Peyer's patch (tissue), 4 donors: ENCODE measurements at regions not wholly inside any gene's neighbourhood (a gene's known extent, or its start where the extent isn't known, plus 50 kb on each side); places are given as distances from the start of the nearest gene placed in this dataset.

ENCODE experiments used
- DNase-seq, 3 donors: peaks; one replicate each; pipeline ENCODE4 v3.0.0-alpha.2; 2017 to 2019
- H3K27ac ChIP-seq, 4 donors: fragments of 200-600 bp; sonication (generic); one replicate each; pipeline ENCODE4 v1.5.1; 2016 to 2019
- H3K27me3 ChIP-seq, 2 donors: fragments of 200-600 bp; sonication (generic); one replicate each; pipeline ENCODE4 v1.5.1; 2019
- H3K36me3 ChIP-seq, 3 donors: fragments of 200-600 bp; sonication (generic); one replicate each; pipeline ENCODE4 v1.5.1; 2016 to 2019
- H3K4me1 ChIP-seq, 4 donors: fragments of 200-600 bp; sonication (generic); one replicate each; pipeline ENCODE4 v1.5.1; 2016 to 2019
- H3K4me3 ChIP-seq, 4 donors: fragments of 200-600 bp; sonication (generic); 1 replicate in 3 of 4; 2 replicates in 1 of 4; pipeline ENCODE4 v1.5.1; 2016 to 2019; ENCODE audit warnings: mild to moderate bottlenecking in 1 of 4
- H3K9me3 ChIP-seq, 4 donors: fragments of 200-600 bp; sonication (generic); one replicate each; pipeline ENCODE4 v1.5.1; 2016 to 2019; ENCODE audit warnings: mild to moderate bottlenecking in 1 of 4
- POLR2A ChIP-seq, 2 donors: fragments of 450-650 bp; IDR thresholded peaks; one replicate each; pipeline ENCODE4 v1.5.1; 2017; ENCODE audit warnings: antibody characterized with exemption in 2 of 2, mild to moderate bottlenecking in 2 of 2, moderate library complexity in 2 of 2
- TF ChIP-seq, protein P1 (sequence below), 6 experiments: fragments of 450-650 bp in 4 of 6; fragments of 200-600 bp in 2 of 6; sonication (generic) in 1 of 6; IDR thresholded peaks; one replicate each; pipeline ENCODE4 v1.5.1; 2017 to 2019; ENCODE audit warnings: antibody characterized with exemption in 6 of 6, mild to moderate bottlenecking in 3 of 6, moderate library complexity in 1 of 6

DNA sequence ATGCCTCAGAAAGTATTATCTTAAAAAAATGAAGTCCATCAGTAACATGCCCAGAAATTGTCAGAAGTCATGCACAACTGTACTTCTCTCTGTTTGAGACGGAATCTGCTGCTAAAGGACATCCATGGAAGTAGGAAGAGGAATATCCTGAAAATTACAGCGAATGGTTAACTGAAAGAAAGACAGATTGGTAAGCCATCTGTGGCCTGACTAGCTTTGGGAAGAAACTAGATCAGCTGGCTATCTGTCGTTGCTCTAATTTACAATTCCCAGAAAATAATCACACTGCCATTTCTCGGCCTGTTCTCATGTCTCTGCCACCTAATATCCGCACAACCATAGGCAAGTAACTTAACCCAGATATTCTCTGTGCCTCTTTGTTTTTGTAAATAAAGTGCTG, 496.5 kb downstream of the PCDH19 start:
- Histone ChIP-seq H3K9me3 (no peaks in the 10 kb centered on the region), H3K27me3 (no peaks in the 10 kb centered on the region), H3K27ac (no peak overlapping the region), H3K4me1 (no peaks in the 10 kb centered on the region), H3K4me3 (no peak overlapping the region), H3K36me3 (no peaks in the 10 kb centered on the region)
- DNase-seq = no peak
- TF ChIP-seq POLR2A (IDR thresholded peaks at IDR 0.05) = no peak
- TF ChIP-seq, protein P1, sequence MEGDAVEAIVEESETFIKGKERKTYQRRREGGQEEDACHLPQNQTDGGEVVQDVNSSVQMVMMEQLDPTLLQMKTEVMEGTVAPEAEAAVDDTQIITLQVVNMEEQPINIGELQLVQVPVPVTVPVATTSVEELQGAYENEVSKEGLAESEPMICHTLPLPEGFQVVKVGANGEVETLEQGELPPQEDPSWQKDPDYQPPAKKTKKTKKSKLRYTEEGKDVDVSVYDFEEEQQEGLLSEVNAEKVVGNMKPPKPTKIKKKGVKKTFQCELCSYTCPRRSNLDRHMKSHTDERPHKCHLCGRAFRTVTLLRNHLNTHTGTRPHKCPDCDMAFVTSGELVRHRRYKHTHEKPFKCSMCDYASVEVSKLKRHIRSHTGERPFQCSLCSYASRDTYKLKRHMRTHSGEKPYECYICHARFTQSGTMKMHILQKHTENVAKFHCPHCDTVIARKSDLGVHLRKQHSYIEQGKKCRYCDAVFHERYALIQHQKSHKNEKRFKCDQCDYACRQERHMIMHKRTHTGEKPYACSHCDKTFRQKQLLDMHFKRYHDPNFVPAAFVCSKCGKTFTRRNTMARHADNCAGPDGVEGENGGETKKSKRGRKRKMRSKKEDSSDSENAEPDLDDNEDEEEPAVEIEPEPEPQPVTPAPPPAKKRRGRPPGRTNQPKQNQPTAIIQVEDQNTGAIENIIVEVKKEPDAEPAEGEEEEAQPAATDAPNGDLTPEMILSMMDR (IDR thresholded peaks at IDR 0.05) = no peak

DNA sequence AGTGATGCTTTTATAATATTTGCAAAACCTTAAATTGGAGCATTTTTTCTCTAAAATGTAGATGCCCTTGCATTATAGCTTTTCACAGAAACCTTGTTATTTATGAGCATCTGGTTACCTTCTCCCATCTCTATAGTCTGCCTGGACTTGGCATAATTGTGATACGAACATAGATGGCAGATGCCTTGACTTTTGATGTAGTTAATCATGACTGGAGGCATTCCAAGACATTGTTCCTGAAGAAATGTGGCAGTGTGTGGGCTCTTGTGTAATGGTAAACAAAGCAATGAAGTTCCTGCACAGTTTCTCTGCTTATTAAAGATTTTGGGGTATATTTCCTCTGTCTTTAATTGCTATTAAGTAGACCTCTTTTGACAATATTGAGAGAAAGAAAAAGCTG, 500.1 kb downstream of the PCDH19 start:
- no peak for DNase-seq
- TF ChIP-seq POLR2A (IDR thresholded peaks at IDR 0.05) = no peak
- TF ChIP-seq, protein P1 (IDR thresholded peaks at IDR 0.05) = no peak
- no peaks in the 10 kb centered on the region for H3K36me3 ChIP-seq
- H3K27me3 ChIP-seq = no peaks in the 10 kb centered on the region
- H3K4me3 ChIP-seq = no peak overlapping the region
- no peaks in the 10 kb centered on the region for H3K4me1 ChIP-seq
- H3K27ac ChIP-seq = no peak overlapping the region
- H3K9me3 ChIP-seq = no peaks in the 10 kb centered on the region

DNA sequence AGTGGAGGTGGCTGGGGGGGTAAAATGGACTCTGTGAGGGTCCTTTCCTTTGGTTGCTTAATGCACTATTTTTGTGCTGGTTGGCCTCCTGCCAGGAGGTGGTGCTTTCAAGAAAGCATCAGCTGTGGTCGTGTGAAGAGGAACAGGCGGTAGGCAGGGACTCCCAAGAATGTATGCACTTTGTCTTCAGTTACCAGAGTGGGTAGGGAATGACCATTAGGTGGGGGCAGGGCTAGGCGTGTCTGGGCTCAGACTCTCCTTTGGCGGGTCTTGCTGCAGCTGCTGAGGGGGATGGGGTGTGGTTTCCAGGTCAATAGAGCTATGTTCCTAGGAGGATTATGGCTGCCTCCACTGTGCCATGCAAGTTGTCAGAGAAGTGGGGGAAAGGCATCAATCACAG, 509.0 kb downstream of the PCDH19 start:
- no peaks in the 10 kb centered on the region for H3K9me3 ChIP-seq
- H3K4me3 ChIP-seq = no peak overlapping the region
- no peak overlapping the region for H3K27ac ChIP-seq

DNA sequence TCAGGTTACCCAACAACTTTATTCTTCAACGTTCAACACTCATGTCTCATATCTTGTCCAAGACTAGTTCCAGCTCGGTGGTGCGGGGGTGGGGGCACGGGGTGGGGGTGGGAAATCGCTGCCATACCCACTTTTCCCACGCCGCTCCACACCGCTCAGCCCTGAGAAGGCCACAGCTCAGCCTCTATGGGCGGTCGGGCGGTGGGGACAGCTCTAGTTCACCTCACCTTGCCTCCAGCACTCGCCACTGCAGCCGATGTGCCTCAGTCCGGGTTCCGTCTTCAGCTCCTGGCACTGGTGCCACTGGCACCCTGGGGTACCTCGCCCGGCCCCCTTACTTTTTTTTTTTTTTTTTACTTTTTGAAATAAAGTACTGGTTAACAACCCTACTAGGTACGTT, 522.2 kb downstream of the PCDH19 start:
- TF ChIP-seq, protein P1 (IDR thresholded peaks at IDR 0.05) = no peak
- no peak for TF ChIP-seq POLR2A (IDR thresholded peaks at IDR 0.05)
- Histone ChIP-seq H3K27me3 (no peaks in the 10 kb centered on the region), H3K27ac (no peak overlapping the region), H3K4me1 (no peaks in the 10 kb centered on the region), H3K4me3 (no peak overlapping the region), H3K9me3 (no peaks in the 10 kb centered on the region), H3K36me3 (no peaks in the 10 kb centered on the region)
- no peak for DNase-seq

More for the DNA sequence above, 509.0 kb downstream of the PCDH19 start:
- TF ChIP-seq, protein P1 (IDR thresholded peaks at IDR 0.05) = no peak
- TF ChIP-seq POLR2A (IDR thresholded peaks at IDR 0.05) = no peak
- Histone ChIP-seq H3K4me1 (no peaks in the 10 kb centered on the region), H3K36me3 (no peaks in the 10 kb centered on the region), H3K27me3 (no peaks in the 10 kb centered on the region)
- no peak for DNase-seq

DNA sequence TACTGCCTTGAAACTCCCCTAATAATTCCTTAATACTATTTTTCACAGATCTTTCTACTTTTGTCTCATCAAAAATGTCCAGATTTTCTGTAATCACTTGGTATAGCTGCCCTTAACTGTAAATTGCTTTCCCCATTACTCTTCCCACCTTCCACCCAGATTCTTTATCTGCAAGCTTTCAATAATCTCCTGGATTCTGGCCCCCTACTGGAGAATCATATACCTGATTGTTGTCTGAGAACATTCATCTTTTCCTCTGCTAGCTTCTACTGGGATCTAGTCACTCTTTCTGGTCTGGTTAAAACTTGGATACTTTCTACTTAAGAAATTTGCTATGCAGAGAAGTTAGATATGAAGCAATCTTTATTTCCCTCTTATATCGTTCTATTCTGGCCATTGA, 552.6 kb downstream of the PCDH19 start:
- no peaks in the 10 kb centered on the region for H3K27me3 ChIP-seq
- H3K27ac ChIP-seq = no peak overlapping the region
- no peak overlapping the region for H3K4me3 ChIP-seq
- no peak for DNase-seq
- no peak for TF ChIP-seq POLR2A (IDR thresholded peaks at IDR 0.05)
- TF ChIP-seq, protein P1 (IDR thresholded peaks at IDR 0.05) = no peak
- no peaks in the 10 kb centered on the region for H3K36me3 ChIP-seq
- H3K9me3 ChIP-seq = no peaks in the 10 kb centered on the region
- H3K4me1 ChIP-seq = no peaks in the 10 kb centered on the region

DNA sequence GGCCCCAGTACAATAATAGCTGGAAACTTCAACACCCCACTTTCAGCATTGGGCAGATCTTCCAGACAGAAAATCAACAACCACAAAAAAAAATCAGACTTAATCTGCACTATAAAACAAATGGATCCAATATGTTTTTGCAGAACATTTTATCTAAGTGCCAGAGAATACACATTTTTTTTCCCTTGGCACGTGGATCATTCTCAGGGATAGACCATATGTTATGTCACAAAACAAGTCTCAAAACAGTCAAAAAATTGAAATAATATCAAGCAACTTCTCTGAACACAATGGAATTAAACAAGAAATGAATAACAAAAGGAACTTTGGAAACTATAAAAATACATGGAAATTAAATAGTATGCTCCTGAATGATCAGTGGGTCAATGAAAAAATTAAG, 576.3 kb downstream of the PCDH19 start:
- H3K27ac ChIP-seq = no peak overlapping the region
- TF ChIP-seq, protein P1 (IDR thresholded peaks at IDR 0.05) = no peak
- TF ChIP-seq POLR2A (IDR thresholded peaks at IDR 0.05) = no peak
- no peaks in the 10 kb centered on the region for H3K4me1 ChIP-seq
- no peak for DNase-seq
- no peaks in the 10 kb centered on the region for H3K9me3 ChIP-seq
- H3K36me3 ChIP-seq = no peaks in the 10 kb centered on the region
- no peak overlapping the region for H3K4me3 ChIP-seq
- H3K27me3 ChIP-seq = no peaks in the 10 kb centered on the region
